Lower leg skin (tissue), 4 donors: ENCODE measurements at regions not wholly inside any gene's neighbourhood (a gene's known extent, or its start where the extent isn't known, plus 50 kb on each side); places are given as distances from the start of the nearest gene placed in this dataset.

Source experiments
- DNase-seq, 2 donors: peaks; one replicate each; pipeline ENCODE4 v3.0.0-alpha.2; 2019; ENCODE audit warnings: low spot score in 2 of 2
- H3K4me3 ChIP-seq: fragments of 200-600 bp; sonication (generic); 2 replicates; pipeline ENCODE4 v1.5.1; 2017; ENCODE audit warnings: mild to moderate bottlenecking, low read depth; ENCODE audit not compliant: poor library complexity, severe bottlenecking
- CTCF ChIP-seq, 3 donors: fragments of 450-650 bp; IDR thresholded peaks; one replicate each; pipeline ENCODE4 v1.5.1; 2016; ENCODE audit warnings: antibody characterized with exemption in 3 of 3, mild to moderate bottlenecking in 3 of 3, moderate library complexity in 2 of 3
- POLR2A ChIP-seq, 2 donors: fragments of 450-650 bp; IDR thresholded peaks; one replicate each; pipeline ENCODE4 v1.6.1; 2016 to 2017; ENCODE audit warnings: antibody characterized with exemption in 2 of 2, mild to moderate bottlenecking in 1 of 2, moderate library complexity in 1 of 2
- WGBS, 2 donors: methylation state at CpG; one replicate each; pipeline ENCODE4 v1.1.5; 2018; 5-methylcytosine and 5-hydroxymethylcytosine counted together
- intact Hi-C: fragments of 100-400 bp; cut with DNase I; formaldehyde crosslinking; loops from one replicate; pipeline ENCODE4 v1.15.0; 2023; ENCODE audit warnings: low total_unique reads

GRCh38 chr18:51621113-51621863 lies 423.8 kb upstream of the MEX3C start:
- no peak overlapping the region for H3K4me3 ChIP-seq
- no peak for TF ChIP-seq CTCF (IDR thresholded peaks at IDR 0.05)
- TF ChIP-seq POLR2A (IDR thresholded peaks at IDR 0.05): no peak
- WGBS, 2 donors: 32% methylated on average over 14 of the region's 14 CpGs
- DNase-seq: peak in 1 of 2 donors; percentile 25
- intact Hi-C loops: no loop called here

GRCh38 chr18:51621864-51622160 lies 424.3 kb upstream of the MEX3C start:
- no peak for DNase-seq
- intact Hi-C loops: no loop called here
- TF ChIP-seq CTCF (IDR thresholded peaks at IDR 0.05) (no peak), POLR2A (IDR thresholded peaks at IDR 0.05) (no peak)
- H3K4me3 ChIP-seq: no peak overlapping the region
- WGBS, 2 donors: 37 to 53% methylated on average over 5 of the region's 5 CpGs

GRCh38 chr18:51622702-51623101 lies 425.2 kb upstream of the MEX3C start:
- 33 to 39% methylated on average over 6 of the region's 6 CpGs for WGBS, 2 donors
- intact Hi-C loops: no loop called here
- no peak for TF ChIP-seq CTCF (IDR thresholded peaks at IDR 0.05)
- TF ChIP-seq POLR2A (IDR thresholded peaks at IDR 0.05): no peak
- no peak for DNase-seq
- H3K4me3 ChIP-seq: no peak overlapping the region

- no peak for TF ChIP-seq POLR2A (IDR thresholded peaks at IDR 0.05)
- TF ChIP-seq CTCF (IDR thresholded peaks at IDR 0.05): no peak
- H3K4me3 ChIP-seq: no peak overlapping the region
- intact Hi-C loops: no loop called here
- no peak for DNase-seq
- 84% methylated on average over 1 of the region's 1 CpG for WGBS, 2 donors
These were observed 426.2 kb upstream of the MEX3C start for GRCh38 chr18:51623653-51624052.

GRCh38 chr18:51630706-51631105 lies 433.2 kb upstream of the MEX3C start:
- H3K4me3 ChIP-seq: no peak overlapping the region
- TF ChIP-seq POLR2A (IDR thresholded peaks at IDR 0.05) (no peak), CTCF (IDR thresholded peaks at IDR 0.05) (no peak)
- intact Hi-C loops: no loop called here
- DNase-seq: no peak

- intact Hi-C loops: no loop called here
- H3K4me3 ChIP-seq: no peak overlapping the region
- no peak for DNase-seq
- 76% methylated on average over 4 of the region's 4 CpGs for WGBS, 2 donors
- TF ChIP-seq CTCF (IDR thresholded peaks at IDR 0.05): no peak
- no peak for TF ChIP-seq POLR2A (IDR thresholded peaks at IDR 0.05)
These were observed 440.4 kb upstream of the MEX3C start for GRCh38 chr18:51637881-51638280.
